22Rv1 (cell line): ENCODE measurements at regions not wholly inside any gene's neighbourhood (a gene's known extent, or its start where the extent isn't known, plus 50 kb on each side); places are given as distances from the start of the nearest gene placed in this dataset.

Source experiments
- H3K27ac ChIP-seq: fragments of 450-650 bp; 2 replicates; pipeline ENCODE4 v1.5.1; 2017
- CTCF ChIP-seq: fragments of 450-650 bp; IDR thresholded peaks from 2 replicates; pipeline ENCODE4 v1.5.1; 2017; ENCODE audit warnings: mild to moderate bottlenecking
- ZFX ChIP-seq: fragments of 450-650 bp; IDR thresholded peaks from 2 replicates; pipeline ENCODE4 v1.6.1; 2017; ENCODE audit warnings: antibody characterized with exemption, borderline replicate concordance

DNA sequence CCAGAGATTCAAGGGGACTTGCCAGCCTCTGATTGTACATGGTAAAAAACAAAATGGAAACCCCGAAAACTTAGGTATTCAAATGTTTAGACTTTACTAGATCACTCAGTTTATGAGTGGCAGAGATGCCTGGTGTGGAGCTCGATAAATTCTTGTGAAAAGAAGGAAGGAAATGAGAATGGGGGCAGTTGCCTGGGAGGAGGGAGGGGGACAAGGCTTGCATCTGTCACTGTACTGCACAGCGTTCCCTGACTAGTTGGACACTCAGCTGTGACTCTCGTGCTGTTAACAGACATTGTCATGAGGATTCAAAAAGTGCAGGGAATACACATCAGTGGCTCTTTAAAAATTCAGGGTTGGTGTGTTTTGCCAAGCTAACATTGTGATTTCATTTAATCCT lies 232.9 kb downstream of the ZIC5 start:
- TF ChIP-seq CTCF, result no peak
- no peak for TF ChIP-seq ZFX
- no peak overlapping the region for H3K27ac ChIP-seq

DNA sequence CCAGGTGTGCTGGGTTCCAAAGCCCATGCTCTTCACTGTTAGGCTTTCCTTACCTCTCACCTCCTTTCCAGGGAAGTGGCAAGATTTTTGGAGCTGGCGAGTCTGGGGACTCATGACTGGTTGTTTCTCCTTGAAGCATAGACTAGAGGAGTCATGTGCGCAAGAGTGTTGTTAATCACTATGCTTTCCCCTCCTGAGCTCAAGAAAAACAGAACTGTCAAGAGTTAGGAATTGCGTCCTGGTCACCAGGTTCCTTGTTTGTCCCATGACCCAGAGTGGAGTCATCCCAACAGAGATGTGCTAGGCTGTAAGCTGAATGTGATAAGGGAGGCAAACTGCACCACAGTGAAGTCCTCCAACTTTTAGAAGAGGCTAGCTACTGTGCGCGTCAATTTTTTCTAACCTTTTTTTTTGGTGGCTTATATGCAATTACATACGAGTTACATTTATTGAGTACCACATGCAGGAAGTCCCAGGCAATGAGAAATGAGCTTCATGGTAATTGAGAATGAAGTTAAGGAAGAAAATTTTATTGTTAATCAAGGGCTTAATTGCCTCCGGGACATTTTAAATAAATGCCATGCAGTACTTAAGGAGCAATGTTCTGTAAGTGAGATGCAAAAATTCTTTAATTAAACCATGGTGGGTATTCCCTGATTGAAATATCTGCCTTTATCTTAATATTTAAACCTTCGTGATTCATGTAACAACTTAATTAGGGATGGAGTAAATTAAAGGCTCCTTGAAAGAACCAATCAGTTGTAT lies 233.9 kb downstream of the ZIC5 start:
- no peak for TF ChIP-seq ZFX
- TF ChIP-seq CTCF, result no peak
- no peak overlapping the region for H3K27ac ChIP-seq

- H3K27ac ChIP-seq, result no peak overlapping the region
- TF ChIP-seq CTCF (no peak), ZFX (no peak)
Measured at GRCh38 chr13:99736541-99736940, 235.0 kb downstream of the ZIC5 start.

GRCh38 chr13:99734013-99734693 lies 232.9 kb downstream of the TM9SF2 start:
- TF ChIP-seq CTCF (no peak), ZFX (no peak)
- no peak overlapping the region for H3K27ac ChIP-seq

GRCh38 chr13:99733346-99733745 lies 232.1 kb downstream of the TM9SF2 start:
- TF ChIP-seq ZFX (no peak), CTCF (no peak)
- no peak overlapping the region for H3K27ac ChIP-seq

- TF ChIP-seq CTCF (no peak), ZFX (no peak)
- no peak overlapping the region for H3K27ac ChIP-seq
Measured at GRCh38 chr13:99731747-99732146, 230.5 kb downstream of the TM9SF2 start.

DNA sequence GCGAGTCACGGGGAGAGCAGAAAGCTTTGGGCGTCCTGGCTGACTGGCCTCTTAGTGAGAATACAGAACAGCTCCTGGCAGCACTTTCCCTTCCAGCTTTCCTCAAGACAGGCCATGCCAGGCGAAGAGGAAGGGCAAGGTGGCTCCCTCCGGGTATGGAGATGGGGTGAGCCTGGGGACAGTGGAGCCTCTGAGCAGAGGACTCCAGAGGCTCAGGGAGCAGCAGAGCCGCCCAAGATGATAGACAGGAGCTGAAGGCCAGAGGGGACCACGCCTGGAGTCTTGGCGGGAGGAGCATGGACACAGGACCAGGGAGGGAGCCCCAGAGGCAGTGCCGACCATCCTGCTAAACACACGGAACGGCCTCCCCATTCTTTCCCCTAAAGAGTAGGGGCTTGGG lies 229.1 kb downstream of the TM9SF2 start:
- TF ChIP-seq ZFX, result no peak
- no peak for TF ChIP-seq CTCF
- no peak overlapping the region for H3K27ac ChIP-seq
